SK-N-SH (cell line): ENCODE measurements at regions not wholly inside any gene's neighbourhood (a gene's known extent, or its start where the extent isn't known, plus 50 kb on each side); places are given as distances from the start of the nearest gene placed in this dataset.

Experiments used
- CTCF ChIP-seq: fragments of 200-600 bp; sonication (generic); IDR thresholded peaks from 2 replicates; pipeline ENCODE4 v1.6.1; 2017; ENCODE audit warnings: antibody characterized with exemption, mild to moderate bottlenecking, moderate library complexity
- FOXM1 ChIP-seq: IDR thresholded peaks from 2 replicates; pipeline ENCODE4 v1.4.0; 2012; ENCODE audit warnings: low read depth, mild to moderate bottlenecking
- GABPA ChIP-seq: IDR thresholded peaks from 2 replicates; pipeline ENCODE4 v1.4.0; 2012; ENCODE audit warnings: low read depth, mild to moderate bottlenecking
- GATA2 ChIP-seq: sonication (generic); formaldehyde crosslinking; IDR thresholded peaks from 2 replicates; pipeline ENCODE4 v1.5.0; 2020; ENCODE audit warnings: mild to moderate bottlenecking, missing genetic modification reagents
- MAX ChIP-seq: IDR thresholded peaks from 2 replicates; pipeline ENCODE4 v1.4.0; 2012; ENCODE audit warnings: low read depth
- MXI1 ChIP-seq: IDR thresholded peaks from 2 replicates; pipeline ENCODE4 v1.6.1; 2012; ENCODE audit warnings: mild to moderate bottlenecking, low read depth, low read length, improper control_type of control experiment
- POLR2AphosphoS5 ChIP-seq: IDR thresholded peaks from 2 replicates; pipeline ENCODE4 v1.6.1; 2012; ENCODE audit warnings: low read depth, low read length
- RAD21 ChIP-seq: IDR thresholded peaks from 2 replicates; pipeline ENCODE4 v1.6.1; 2012; ENCODE audit warnings: mild to moderate bottlenecking, low read length
- RCOR1 ChIP-seq: fragments of 150-350 bp; IDR thresholded peaks from 2 replicates; pipeline ENCODE4 v1.6.1; 2017; ENCODE audit warnings: antibody characterized with exemption, low read length
- REST ChIP-seq: IDR thresholded peaks from 2 replicates; pipeline ENCODE4 v1.6.1; 2012; ENCODE audit warnings: mild to moderate bottlenecking, low read depth, low read length, moderate library complexity
- RFX5 ChIP-seq: IDR thresholded peaks from 2 replicates; pipeline ENCODE4 v1.6.1; 2012; ENCODE audit warnings: mild to moderate bottlenecking, improper control_type of control experiment, low read length
- SMC3 ChIP-seq: IDR thresholded peaks from 2 replicates; pipeline ENCODE4 v1.6.1; 2012; ENCODE audit warnings: low read depth, low read length, improper control_type of control experiment
- TAF1 ChIP-seq: IDR thresholded peaks from 2 replicates; pipeline ENCODE4 v1.6.1; 2012; ENCODE audit warnings: low read depth, mild to moderate bottlenecking, low read length, moderate library complexity, borderline replicate concordance
- ZBTB33 ChIP-seq: IDR thresholded peaks from 2 replicates; pipeline ENCODE4 v1.4.0; 2012; ENCODE audit warnings: low read depth, borderline replicate concordance

GRCh38 chr5:167939686-167940085, 351.8 kb upstream of the WWC1 start:
- no peak for TF ChIP-seq RFX5
- no peak for TF ChIP-seq ZBTB33
- TF ChIP-seq REST = no peak
- TF ChIP-seq POLR2AphosphoS5 = no peak
- no peak for TF ChIP-seq CTCF
- no peak for TF ChIP-seq MXI1
- TF ChIP-seq RCOR1 = no peak
- TF ChIP-seq RAD21 = no peak
- no peak for TF ChIP-seq SMC3
- TF ChIP-seq FOXM1 = no peak
- TF ChIP-seq GABPA = no peak
- TF ChIP-seq GATA2 (CRISPR knock-in tag) = no peak
- TF ChIP-seq TAF1 = no peak
- TF ChIP-seq MAX = no peak
